ENCODE measurements at regions not wholly inside any gene's neighbourhood (a gene's known extent, or its start where the extent isn't known, plus 50 kb on each side); places are given as distances from the start of the nearest gene placed in this dataset.

- H3K27ac ChIP-seq = no peak overlapping the region
- no peak for TF ChIP-seq ZFX (IDR thresholded peaks at IDR 0.05)
- TF ChIP-seq, protein P1, sequence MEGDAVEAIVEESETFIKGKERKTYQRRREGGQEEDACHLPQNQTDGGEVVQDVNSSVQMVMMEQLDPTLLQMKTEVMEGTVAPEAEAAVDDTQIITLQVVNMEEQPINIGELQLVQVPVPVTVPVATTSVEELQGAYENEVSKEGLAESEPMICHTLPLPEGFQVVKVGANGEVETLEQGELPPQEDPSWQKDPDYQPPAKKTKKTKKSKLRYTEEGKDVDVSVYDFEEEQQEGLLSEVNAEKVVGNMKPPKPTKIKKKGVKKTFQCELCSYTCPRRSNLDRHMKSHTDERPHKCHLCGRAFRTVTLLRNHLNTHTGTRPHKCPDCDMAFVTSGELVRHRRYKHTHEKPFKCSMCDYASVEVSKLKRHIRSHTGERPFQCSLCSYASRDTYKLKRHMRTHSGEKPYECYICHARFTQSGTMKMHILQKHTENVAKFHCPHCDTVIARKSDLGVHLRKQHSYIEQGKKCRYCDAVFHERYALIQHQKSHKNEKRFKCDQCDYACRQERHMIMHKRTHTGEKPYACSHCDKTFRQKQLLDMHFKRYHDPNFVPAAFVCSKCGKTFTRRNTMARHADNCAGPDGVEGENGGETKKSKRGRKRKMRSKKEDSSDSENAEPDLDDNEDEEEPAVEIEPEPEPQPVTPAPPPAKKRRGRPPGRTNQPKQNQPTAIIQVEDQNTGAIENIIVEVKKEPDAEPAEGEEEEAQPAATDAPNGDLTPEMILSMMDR (conservative IDR thresholded peaks at IDR 0.05) = no peak
Observed at GRCh38 chr14:101070540-101071492, 167.3 kb upstream of the RTL1 start.

GRCh38 chr14:101071493-101071906, 168.0 kb upstream of the RTL1 start:
- H3K27ac ChIP-seq = no peak overlapping the region
- TF ChIP-seq, protein P1 (conservative IDR thresholded peaks at IDR 0.05) = no peak
- TF ChIP-seq ZFX (IDR thresholded peaks at IDR 0.05) = no peak

- H3K27ac ChIP-seq = no peak overlapping the region
- TF ChIP-seq, protein P1 (conservative IDR thresholded peaks at IDR 0.05) = no peak
- no peak for TF ChIP-seq ZFX (IDR thresholded peaks at IDR 0.05)
Observed at GRCh38 chr14:101072070-101072469, 168.5 kb upstream of the RTL1 start.

GRCh38 chr14:101072531-101072930, 169.0 kb upstream of the RTL1 start:
- TF ChIP-seq ZFX (IDR thresholded peaks at IDR 0.05) = no peak
- TF ChIP-seq, protein P1 (conservative IDR thresholded peaks at IDR 0.05) = no peak
- peak overlapping the region; percentile 51; the same call in 1 of the 2 replicates for H3K27ac ChIP-seq

DNA sequence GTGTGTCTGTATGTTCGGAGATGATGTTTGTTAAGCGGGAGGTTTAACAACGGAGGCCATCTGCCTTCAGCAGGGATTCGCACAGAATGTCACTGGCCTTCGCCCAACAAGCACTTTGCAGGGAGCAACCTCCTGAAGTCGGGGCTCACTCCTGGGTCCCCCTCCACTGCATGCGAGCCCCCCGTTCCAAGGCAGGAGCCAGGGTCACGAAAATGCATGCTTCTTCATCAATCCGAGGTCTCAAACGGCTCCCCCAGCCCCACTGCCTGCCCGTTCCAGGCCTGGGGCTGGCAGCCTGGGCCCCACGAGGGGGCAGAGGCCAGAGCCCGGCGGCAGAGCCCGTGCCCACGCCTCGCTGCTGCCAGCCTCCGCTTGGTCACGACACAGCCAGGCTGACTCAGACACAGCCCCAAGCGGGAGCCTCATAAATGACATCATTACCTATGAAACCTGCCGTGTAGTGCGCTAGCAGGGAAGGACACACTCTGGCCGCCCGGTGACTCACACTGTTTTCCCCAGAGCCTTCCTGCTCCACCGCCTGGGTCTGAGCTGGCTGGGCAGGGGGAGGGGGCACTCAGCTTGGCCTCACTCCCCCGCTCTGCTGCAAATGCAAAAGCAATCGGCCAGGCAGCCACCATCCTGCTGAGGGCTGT, 169.5 kb upstream of the RTL1 start:
- TF ChIP-seq, protein P1 (conservative IDR thresholded peaks at IDR 0.05) = no peak; the same call in 1 of the 2 replicates
- no peak for TF ChIP-seq ZFX (IDR thresholded peaks at IDR 0.05)

DNA sequence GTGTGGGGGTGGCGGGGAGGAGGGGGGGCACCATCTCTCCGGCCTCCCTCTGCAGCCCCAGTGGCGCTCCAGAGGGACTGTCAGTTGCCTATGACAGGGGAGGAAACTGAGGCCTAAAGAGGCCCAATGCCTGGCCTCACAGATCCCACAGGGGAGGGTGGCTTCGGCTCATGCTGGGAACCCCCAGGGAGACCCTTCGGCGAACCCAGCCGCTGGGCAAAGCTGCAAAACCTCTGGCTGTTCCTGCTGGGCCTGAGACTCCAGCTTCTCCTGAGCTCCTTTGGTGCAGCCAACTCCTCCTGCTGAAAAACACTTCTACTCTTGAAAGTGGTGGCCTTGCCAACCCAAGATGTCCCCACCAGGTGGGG, 170.1 kb upstream of the RTL1 start:
- TF ChIP-seq, protein P1 (conservative IDR thresholded peaks at IDR 0.05) = no peak
- TF ChIP-seq ZFX (IDR thresholded peaks at IDR 0.05) = no peak
- H3K27ac ChIP-seq = peak overlapping the region; percentile 51

More for the DNA sequence above, 169.5 kb upstream of the RTL1 start:
- H3K27ac ChIP-seq = peak overlapping the region; percentile 51
